Calu3 (cell line): ENCODE measurements at regions not wholly inside any gene's neighbourhood (a gene's known extent, or its start where the extent isn't known, plus 50 kb on each side); places are given as distances from the start of the nearest gene placed in this dataset.

ENCODE experiments used
- BruUV-seq: library from RNA; stranded (reverse); fragments of 400-500 nt; replicated peaks from 2 replicates; lab custom pipeline; 2021; lab: Mats Ljungman, UMichigan
- CTCF ChIA-PET: fragments of 300-600 bp; sonication (Branson Sonifier 250); formaldehyde crosslinking; loops from one replicate; lab custom pipeline; 2022; ENCODE audit warnings: antibody characterized with exemption; lab: Charles Lee
- DNase-seq: peaks from one replicate; pipeline ENCODE4 v3.0.0; 2022
- H3K27ac Mint-ChIP-seq: one replicate; pipeline ENCODE4 v1.8.0; 2022; ENCODE audit warnings: mixed read lengths; ENCODE audit not compliant: unreplicated experiment
- H3K27me3 Mint-ChIP-seq: one replicate; pipeline ENCODE4 v1.8.0; 2022; ENCODE audit warnings: mixed read lengths; ENCODE audit not compliant: unreplicated experiment
- H3K36me3 Mint-ChIP-seq: one replicate; pipeline ENCODE4 v1.8.0; 2022; ENCODE audit warnings: mild to moderate bottlenecking, moderate library complexity, mixed read lengths; ENCODE audit not compliant: insufficient read depth, unreplicated experiment
- H3K4me1 Mint-ChIP-seq: one replicate; pipeline ENCODE4 v1.8.0; 2022; ENCODE audit warnings: mild to moderate bottlenecking, low read depth, mixed read lengths; ENCODE audit not compliant: unreplicated experiment
- H3K4me3 Mint-ChIP-seq: one replicate; pipeline ENCODE4 v1.8.0; 2022; ENCODE audit warnings: mild to moderate bottlenecking, low read depth, moderate library complexity, mixed read lengths; ENCODE audit not compliant: unreplicated experiment
- H3K9me3 Mint-ChIP-seq: one replicate; pipeline ENCODE4 v1.8.0; 2022; ENCODE audit warnings: low read depth, mixed read lengths; ENCODE audit not compliant: unreplicated experiment
- CTCF ChIP-seq: fragments of 200-600 bp; IDR thresholded peaks from one replicate; pipeline ENCODE4 v1.8.0; 2022; ENCODE audit warnings: antibody characterized with exemption; ENCODE audit not compliant: unreplicated experiment
- intact Hi-C: fragments of 100-400 bp; cut with micrococcal nuclease; formaldehyde crosslinking; loops from one replicate; pipeline ENCODE4 v1.10.0; 2022; ENCODE audit not compliant: unreplicated experiment

DNA sequence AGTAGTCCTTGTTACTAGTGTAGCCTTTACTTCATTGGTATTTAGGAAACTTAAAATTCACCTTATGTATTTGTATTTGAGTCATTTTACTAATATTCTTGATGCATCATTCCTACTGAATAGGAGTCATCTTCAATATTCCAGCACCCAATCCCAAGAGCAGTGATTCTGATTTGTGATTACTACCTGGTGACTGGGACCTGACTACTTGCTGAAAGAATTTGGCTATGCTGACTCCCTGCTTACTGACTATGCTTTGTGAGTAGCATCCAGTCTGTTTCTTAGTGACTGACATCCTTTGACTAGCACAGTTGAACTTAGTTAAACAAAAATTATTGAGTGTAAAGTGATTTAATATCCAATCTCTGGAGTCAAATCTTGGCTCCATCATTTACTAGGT is 129.9 kb upstream of the NEGR1 start:
- Mint-ChIP-seq H3K27me3 (no peaks in the 10 kb centered on the region), H3K4me3 (no peak overlapping the region), H3K4me1 (peaks cover 8% of the 10 kb centered on the region), H3K36me3 (no peaks in the 10 kb centered on the region), H3K9me3 (peaks cover 2% of the 10 kb centered on the region), H3K27ac (no peak overlapping the region)
- intact Hi-C loops = no loop called here
- no peak for DNase-seq
- no TSS peak for BruUV-seq
- CTCF ChIA-PET = no interaction called here
- TF ChIP-seq CTCF = no peak

DNA sequence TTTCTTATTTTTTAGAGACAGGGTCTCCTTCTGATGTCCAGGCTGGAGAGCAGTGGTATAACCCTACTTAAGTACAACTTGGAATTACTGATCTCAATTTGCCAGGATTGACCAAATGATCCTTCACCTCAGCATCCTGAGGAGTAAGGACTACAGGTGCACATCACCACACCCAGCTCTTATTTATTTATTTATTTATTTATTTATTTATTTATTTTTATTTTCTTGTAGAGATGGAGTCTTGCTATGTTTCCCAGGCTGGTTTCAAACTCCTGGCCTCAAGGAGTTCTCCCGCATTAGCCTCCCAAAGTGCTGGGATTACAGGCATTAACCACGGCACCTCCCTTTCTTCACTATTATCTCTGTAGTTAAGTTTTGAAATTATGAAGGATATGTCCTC is 117.5 kb upstream of the NEGR1 start:
- BruUV-seq = no TSS peak
- intact Hi-C loops = no loop called here
- CTCF ChIA-PET = no interaction called here
- no peaks in the 10 kb centered on the region for H3K9me3 Mint-ChIP-seq
- no peak overlapping the region for H3K27ac Mint-ChIP-seq
- H3K4me3 Mint-ChIP-seq = no peak overlapping the region
- H3K4me1 Mint-ChIP-seq = no peaks in the 10 kb centered on the region
- H3K36me3 Mint-ChIP-seq = no peaks in the 10 kb centered on the region
- H3K27me3 Mint-ChIP-seq = no peaks in the 10 kb centered on the region
- no peak for DNase-seq
- no peak for TF ChIP-seq CTCF

DNA sequence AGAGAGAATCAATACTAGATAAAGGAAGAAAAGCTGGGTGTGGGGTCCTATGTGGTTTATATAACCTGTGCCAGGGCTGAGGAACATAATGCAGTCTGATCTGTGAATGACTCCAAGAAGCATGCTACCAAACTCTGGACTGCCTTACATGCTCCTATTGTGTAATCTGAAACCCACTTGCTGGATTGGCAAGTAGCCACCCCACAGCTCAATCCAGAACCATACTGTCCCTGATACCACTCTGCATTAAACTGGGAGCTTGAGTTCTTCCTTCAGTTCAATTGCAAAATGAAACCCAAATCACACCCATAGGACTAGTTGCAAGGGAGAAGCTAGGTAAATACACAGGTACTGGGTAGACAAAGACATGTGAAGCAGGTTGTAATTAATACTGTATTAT is 115.4 kb upstream of the NEGR1 start:
- peak; percentile 16 for DNase-seq
- intact Hi-C loops = no loop called here
- Mint-ChIP-seq H3K27me3 (no peaks in the 10 kb centered on the region), H3K9me3 (no peaks in the 10 kb centered on the region), H3K36me3 (no peaks in the 10 kb centered on the region), H3K4me1 (no peaks in the 10 kb centered on the region), H3K27ac (no peak overlapping the region), H3K4me3 (no peak overlapping the region)
- CTCF ChIA-PET = no interaction called here
- BruUV-seq = no TSS peak
- no peak for TF ChIP-seq CTCF

DNA sequence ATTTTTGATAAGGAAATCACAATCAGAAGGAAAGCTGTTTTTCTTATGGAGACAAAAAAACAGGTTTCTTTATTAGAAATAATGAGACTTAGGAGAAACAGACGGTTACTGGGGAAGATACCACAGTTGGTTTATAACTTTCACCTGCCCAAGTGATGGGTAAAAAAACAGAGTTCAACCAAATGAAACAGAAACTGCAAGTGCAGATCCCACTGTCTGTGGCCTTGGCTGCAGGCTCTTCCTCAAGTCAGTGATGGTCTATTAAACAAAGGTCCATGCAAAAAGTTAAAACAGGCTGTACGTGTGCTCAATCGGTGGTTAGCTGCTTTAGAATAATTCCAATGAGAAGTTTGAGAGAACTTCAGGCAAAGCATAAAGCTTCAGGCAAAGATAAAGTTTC is 112.1 kb upstream of the NEGR1 start:
- no TSS peak for BruUV-seq
- Mint-ChIP-seq H3K27me3 (no peaks in the 10 kb centered on the region), H3K4me1 (no peaks in the 10 kb centered on the region), H3K36me3 (no peaks in the 10 kb centered on the region), H3K4me3 (no peak overlapping the region), H3K9me3 (peaks cover 3% of the 10 kb centered on the region), H3K27ac (no peak overlapping the region)
- intact Hi-C loops = no loop called here
- CTCF ChIA-PET = no interaction called here
- TF ChIP-seq CTCF = no peak
- DNase-seq = no peak
